Uterus (tissue), 3 donors: ENCODE measurements at regions not wholly inside any gene's neighbourhood (a gene's known extent, or its start where the extent isn't known, plus 50 kb on each side); places are given as distances from the start of the nearest gene placed in this dataset.
"Not testable (repeated sequence)": the region's sequence is repeated elsewhere in the genome, so short reads cannot be mapped to it uniquely, and the experiment has no call there.

Experiments used
- DNase-seq, 2 donors: peaks; one replicate each; pipeline ENCODE4 v3.0.0-alpha.2; 2019 to 2020
- H3K27ac ChIP-seq, 2 donors: fragments of 200-600 bp; sonication (generic); 1 replicate in 1 of 2; 2 replicates in 1 of 2; pipeline ENCODE4 v1.5.1; 2016 to 2018
- H3K27me3 ChIP-seq, 2 donors: fragments of 200-600 bp; sonication (generic); one replicate each; pipeline ENCODE4 v1.5.1; 2018 to 2019; ENCODE audit warnings: control low read depth in 1 of 2
- H3K36me3 ChIP-seq, 2 donors: fragments of 200-600 bp; sonication (generic); one replicate each; pipeline ENCODE4 v1.5.1; 2019; ENCODE audit warnings: control low read depth in 1 of 2
- H3K4me1 ChIP-seq, 2 donors: fragments of 200-600 bp; sonication (generic); one replicate each; pipeline ENCODE4 v1.5.1; 2018 to 2019; ENCODE audit warnings: control low read depth in 1 of 2
- H3K4me3 ChIP-seq, 2 donors: fragments of 200-600 bp; sonication (generic); 1 replicate in 1 of 2; 2 replicates in 1 of 2; pipeline ENCODE4 v1.5.1; 2018 to 2019; ENCODE audit warnings: mild to moderate bottlenecking in 1 of 2
- H3K9me3 ChIP-seq, 2 donors: fragments of 200-600 bp; sonication (generic); one replicate each; pipeline ENCODE4 v1.5.1; 2019; ENCODE audit warnings: control low read depth in 1 of 2
- POLR2A ChIP-seq, 2 donors: fragments of 450-650 bp; IDR thresholded peaks; one replicate each; pipeline ENCODE4 v1.6.1; 2016; ENCODE audit warnings: antibody characterized with exemption in 2 of 2, mild to moderate bottlenecking in 1 of 2, moderate library complexity in 1 of 2
- intact Hi-C: fragments of 100-400 bp; cut with DNase I; formaldehyde crosslinking; loops from one replicate; pipeline ENCODE4 v1.15.1; 2023; ENCODE audit warnings: low total_unique reads
- TF ChIP-seq, protein P1 (sequence below), 4 experiments: fragments of 200-600 bp in 2 of 4; fragments of 450-650 bp in 2 of 4; sonication (generic) in 2 of 4; IDR thresholded peaks; one replicate each; pipeline ENCODE4 v1.5.1; 2016 to 2019; ENCODE audit warnings: antibody characterized with exemption in 4 of 4, mild to moderate bottlenecking in 2 of 4, moderate library complexity in 1 of 4
- donor health status: DM: yes; HTN: yes; CAD: no.

DNA sequence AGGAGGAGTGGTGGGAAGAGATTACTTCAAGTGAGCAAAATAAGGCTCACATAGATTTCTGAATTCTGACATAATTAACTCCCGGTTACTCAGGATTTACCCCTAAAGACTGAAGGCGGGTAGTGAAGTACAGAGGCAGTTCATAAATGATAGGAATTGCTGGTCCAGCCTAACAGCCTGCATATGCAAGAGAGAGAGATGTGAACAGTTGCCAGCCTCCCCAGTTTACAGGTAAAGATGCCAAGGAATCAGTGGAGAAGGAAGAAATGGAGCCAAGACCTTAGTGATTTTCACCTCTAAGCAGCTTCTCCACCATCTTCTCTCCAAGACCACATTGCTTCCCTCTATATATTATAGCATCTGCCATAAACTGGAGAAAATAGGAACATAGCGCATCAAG, 91.8 kb upstream of the THUMPD2 start:
- Histone ChIP-seq H3K36me3 (no peaks in the 10 kb centered on the region), H3K27me3 (no peaks in the 10 kb centered on the region), H3K27ac (no peak overlapping the region), H3K4me1 (no peaks in the 10 kb centered on the region), H3K9me3 (no peaks in the 10 kb centered on the region), H3K4me3 (no peak overlapping the region)
- no peak for DNase-seq
- intact Hi-C loops: no loop called here
- TF ChIP-seq POLR2A (IDR thresholded peaks at IDR 0.05): no peak
- TF ChIP-seq, protein P1, sequence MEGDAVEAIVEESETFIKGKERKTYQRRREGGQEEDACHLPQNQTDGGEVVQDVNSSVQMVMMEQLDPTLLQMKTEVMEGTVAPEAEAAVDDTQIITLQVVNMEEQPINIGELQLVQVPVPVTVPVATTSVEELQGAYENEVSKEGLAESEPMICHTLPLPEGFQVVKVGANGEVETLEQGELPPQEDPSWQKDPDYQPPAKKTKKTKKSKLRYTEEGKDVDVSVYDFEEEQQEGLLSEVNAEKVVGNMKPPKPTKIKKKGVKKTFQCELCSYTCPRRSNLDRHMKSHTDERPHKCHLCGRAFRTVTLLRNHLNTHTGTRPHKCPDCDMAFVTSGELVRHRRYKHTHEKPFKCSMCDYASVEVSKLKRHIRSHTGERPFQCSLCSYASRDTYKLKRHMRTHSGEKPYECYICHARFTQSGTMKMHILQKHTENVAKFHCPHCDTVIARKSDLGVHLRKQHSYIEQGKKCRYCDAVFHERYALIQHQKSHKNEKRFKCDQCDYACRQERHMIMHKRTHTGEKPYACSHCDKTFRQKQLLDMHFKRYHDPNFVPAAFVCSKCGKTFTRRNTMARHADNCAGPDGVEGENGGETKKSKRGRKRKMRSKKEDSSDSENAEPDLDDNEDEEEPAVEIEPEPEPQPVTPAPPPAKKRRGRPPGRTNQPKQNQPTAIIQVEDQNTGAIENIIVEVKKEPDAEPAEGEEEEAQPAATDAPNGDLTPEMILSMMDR (IDR thresholded peaks at IDR 0.05): no peak

DNA sequence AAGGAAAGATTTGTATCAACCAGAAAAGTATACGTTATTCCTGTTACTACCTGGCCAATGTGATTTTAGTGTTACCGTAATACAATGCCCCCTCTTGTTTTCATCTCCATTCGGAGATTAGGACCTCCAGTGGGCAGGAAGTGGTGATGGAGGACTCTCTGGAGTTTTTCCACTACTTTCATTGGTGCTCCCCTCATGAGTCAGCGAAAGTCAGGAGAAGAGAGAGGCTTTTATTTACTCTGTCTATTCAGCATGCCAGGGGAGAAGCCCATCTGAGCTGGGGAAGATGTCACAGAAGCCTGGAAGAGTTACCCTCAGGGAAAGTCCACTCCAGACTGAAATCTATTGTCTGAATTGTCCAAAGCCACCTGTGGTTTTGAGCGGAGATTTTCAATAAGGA, 88.2 kb upstream of the THUMPD2 start:
- H3K36me3 ChIP-seq: no peaks in the 10 kb centered on the region
- no peaks in the 10 kb centered on the region for H3K9me3 ChIP-seq
- no peaks in the 10 kb centered on the region for H3K4me1 ChIP-seq
- no peak overlapping the region for H3K27ac ChIP-seq
- intact Hi-C loops: no loop called here
- H3K27me3 ChIP-seq: no peaks in the 10 kb centered on the region
- DNase-seq: no peak
- TF ChIP-seq, protein P1 (IDR thresholded peaks at IDR 0.05): no peak
- TF ChIP-seq POLR2A (IDR thresholded peaks at IDR 0.05): no peak
- H3K4me3 ChIP-seq: no peak overlapping the region

DNA sequence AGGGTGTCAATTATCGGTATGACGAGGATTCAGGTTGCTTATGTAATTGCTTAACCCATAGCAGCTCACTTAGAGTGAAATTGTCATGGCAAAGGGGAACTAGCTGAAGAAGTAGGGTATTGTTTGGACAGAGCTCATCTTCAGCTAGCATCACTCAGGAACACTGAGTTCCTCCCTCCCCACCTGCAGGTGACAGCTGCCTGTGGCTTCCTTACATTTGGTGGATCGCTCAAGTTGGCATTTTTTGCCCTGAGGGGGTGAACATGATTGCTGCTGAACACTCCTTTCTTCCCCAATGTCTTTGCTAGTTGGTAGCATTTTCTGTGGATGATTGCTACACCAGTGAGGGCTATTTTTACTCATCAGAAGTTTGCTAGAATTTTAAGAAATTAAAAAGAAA, 86.7 kb upstream of the THUMPD2 start:
- no peak overlapping the region for H3K4me3 ChIP-seq
- intact Hi-C loops: no loop called here
- H3K4me1 ChIP-seq: no peaks in the 10 kb centered on the region
- no peaks in the 10 kb centered on the region for H3K9me3 ChIP-seq
- H3K27me3 ChIP-seq: no peaks in the 10 kb centered on the region
- H3K27ac ChIP-seq: no peak overlapping the region
- TF ChIP-seq, protein P1 (IDR thresholded peaks at IDR 0.05): no peak
- TF ChIP-seq POLR2A (IDR thresholded peaks at IDR 0.05): no peak
- no peak for DNase-seq
- no peaks in the 10 kb centered on the region for H3K36me3 ChIP-seq

DNA sequence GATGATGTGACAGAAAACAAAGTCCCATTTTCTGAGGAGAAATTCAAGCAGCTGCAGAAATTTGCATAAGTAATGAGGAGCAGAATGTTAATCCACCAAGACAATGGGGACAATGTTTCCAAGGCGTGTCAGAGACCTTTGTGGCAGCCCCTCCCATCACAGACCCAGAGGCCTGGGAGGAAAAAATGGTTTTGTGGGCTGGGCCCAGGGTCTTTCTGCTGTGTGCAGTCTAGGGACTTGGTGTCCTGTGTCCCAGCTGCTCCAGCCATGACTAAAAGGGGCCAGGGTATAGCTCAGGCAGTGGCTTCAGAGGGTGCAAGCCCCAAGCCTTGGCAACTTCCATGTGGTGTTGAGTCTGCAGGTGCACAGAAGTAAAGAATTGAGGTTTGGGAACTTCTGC, 84.6 kb upstream of the THUMPD2 start:
- DNase-seq, intact Hi-C loops, H3K9me3 ChIP-seq: not testable (repeated sequence)

DNA sequence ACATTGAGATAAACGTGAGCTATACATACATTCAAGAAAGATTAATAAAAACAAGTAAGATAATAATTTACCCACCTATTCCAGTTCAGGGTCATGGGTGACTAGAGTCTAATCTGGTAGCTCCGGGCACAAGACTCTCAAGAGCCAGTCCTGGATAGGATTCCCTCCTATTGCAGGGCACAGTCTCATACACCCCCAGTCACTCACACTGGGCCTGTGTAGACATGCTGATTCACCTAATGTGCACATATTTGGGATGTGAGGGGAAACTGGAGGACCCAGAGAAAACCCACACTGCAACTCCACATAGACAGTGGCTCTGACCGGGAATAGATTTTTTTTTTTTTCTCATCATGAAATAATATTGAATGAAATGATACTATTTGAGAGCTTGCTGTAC, 81.5 kb upstream of the THUMPD2 start:
- intact Hi-C loops: no loop called here
- no peak for DNase-seq
- Histone ChIP-seq H3K27ac (no peak overlapping the region), H3K4me3 (no peak overlapping the region), H3K9me3 (no peaks in the 10 kb centered on the region), H3K27me3 (no peaks in the 10 kb centered on the region), H3K4me1 (no peaks in the 10 kb centered on the region), H3K36me3 (no peaks in the 10 kb centered on the region)
- TF ChIP-seq, protein P1 (IDR thresholded peaks at IDR 0.05): no peak
- no peak for TF ChIP-seq POLR2A (IDR thresholded peaks at IDR 0.05)

More for the DNA sequence above, 84.6 kb upstream of the THUMPD2 start:
- not testable (repeated sequence) for H3K27ac ChIP-seq, H3K36me3 ChIP-seq, H3K4me3 ChIP-seq, H3K27me3 ChIP-seq, H3K4me1 ChIP-seq

DNA sequence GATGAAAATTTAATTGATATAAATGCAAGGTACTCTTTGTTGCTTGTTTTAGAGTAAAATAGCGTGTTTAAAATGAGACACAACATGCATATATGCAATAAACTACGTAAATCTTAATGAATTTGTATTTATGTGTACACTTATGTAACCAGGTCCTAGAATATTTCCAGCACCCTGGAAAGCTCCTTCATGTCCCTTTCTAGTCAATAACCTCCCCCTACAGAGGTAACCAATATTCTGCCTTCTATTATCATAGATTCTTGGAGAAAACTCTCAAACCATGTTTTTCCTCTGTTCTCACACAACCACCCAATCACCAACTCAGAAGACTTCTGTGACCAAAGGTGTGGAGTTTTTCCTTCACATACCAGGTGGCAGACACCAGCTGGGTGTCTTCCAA, 79.6 kb upstream of the THUMPD2 start:
- no peaks in the 10 kb centered on the region for H3K4me1 ChIP-seq
- no peaks in the 10 kb centered on the region for H3K36me3 ChIP-seq
- no peaks in the 10 kb centered on the region for H3K27me3 ChIP-seq
- no peak for DNase-seq
- H3K4me3 ChIP-seq: no peak overlapping the region
- no peak overlapping the region for H3K27ac ChIP-seq
- H3K9me3 ChIP-seq: no peaks in the 10 kb centered on the region
- intact Hi-C loops: no loop called here
- TF ChIP-seq, protein P1 (IDR thresholded peaks at IDR 0.05): no peak
- TF ChIP-seq POLR2A (IDR thresholded peaks at IDR 0.05): no peak
